PC-3 (cell line): ENCODE measurements at regions not wholly inside any gene's neighbourhood (a gene's known extent, or its start where the extent isn't known, plus 50 kb on each side); places are given as distances from the start of the nearest gene placed in this dataset.
"Not testable (repeated sequence)": the region's sequence is repeated elsewhere in the genome, so short reads cannot be mapped to it uniquely, and the experiment has no call there.

Source experiments
- EZH2 ChIP-seq: fragments of 300-600 bp; sonication (generic); IDR thresholded peaks from one replicate; pipeline ENCODE4 v1.6.1; 2017; ENCODE audit warnings: antibody characterized with exemption, mild to moderate bottlenecking, low read length; ENCODE audit not compliant: unreplicated experiment
- TF ChIP-seq, protein P1 (sequence below): fragments of 300-600 bp; sonication (generic); conservative IDR thresholded peaks from 2 replicates; pipeline ENCODE4 v1.5.1; 2017; ENCODE audit warnings: antibody characterized with exemption, low read depth, mild to moderate bottlenecking, low read length

GRCh38 chr2:182508583-182508982, 81.7 kb upstream of the PDE1A start:
- TF ChIP-seq, protein P1, sequence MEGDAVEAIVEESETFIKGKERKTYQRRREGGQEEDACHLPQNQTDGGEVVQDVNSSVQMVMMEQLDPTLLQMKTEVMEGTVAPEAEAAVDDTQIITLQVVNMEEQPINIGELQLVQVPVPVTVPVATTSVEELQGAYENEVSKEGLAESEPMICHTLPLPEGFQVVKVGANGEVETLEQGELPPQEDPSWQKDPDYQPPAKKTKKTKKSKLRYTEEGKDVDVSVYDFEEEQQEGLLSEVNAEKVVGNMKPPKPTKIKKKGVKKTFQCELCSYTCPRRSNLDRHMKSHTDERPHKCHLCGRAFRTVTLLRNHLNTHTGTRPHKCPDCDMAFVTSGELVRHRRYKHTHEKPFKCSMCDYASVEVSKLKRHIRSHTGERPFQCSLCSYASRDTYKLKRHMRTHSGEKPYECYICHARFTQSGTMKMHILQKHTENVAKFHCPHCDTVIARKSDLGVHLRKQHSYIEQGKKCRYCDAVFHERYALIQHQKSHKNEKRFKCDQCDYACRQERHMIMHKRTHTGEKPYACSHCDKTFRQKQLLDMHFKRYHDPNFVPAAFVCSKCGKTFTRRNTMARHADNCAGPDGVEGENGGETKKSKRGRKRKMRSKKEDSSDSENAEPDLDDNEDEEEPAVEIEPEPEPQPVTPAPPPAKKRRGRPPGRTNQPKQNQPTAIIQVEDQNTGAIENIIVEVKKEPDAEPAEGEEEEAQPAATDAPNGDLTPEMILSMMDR = not testable (repeated sequence)
- TF ChIP-seq EZH2 = not testable (repeated sequence)
